ENCODE measurements at regions not wholly inside any gene's neighbourhood (a gene's known extent, or its start where the extent isn't known, plus 50 kb on each side); places are given as distances from the start of the nearest gene placed in this dataset.
"Not testable (repeated sequence)": the region's sequence is repeated elsewhere in the genome, so short reads cannot be mapped to it uniquely, and the experiment has no call there.

DNA sequence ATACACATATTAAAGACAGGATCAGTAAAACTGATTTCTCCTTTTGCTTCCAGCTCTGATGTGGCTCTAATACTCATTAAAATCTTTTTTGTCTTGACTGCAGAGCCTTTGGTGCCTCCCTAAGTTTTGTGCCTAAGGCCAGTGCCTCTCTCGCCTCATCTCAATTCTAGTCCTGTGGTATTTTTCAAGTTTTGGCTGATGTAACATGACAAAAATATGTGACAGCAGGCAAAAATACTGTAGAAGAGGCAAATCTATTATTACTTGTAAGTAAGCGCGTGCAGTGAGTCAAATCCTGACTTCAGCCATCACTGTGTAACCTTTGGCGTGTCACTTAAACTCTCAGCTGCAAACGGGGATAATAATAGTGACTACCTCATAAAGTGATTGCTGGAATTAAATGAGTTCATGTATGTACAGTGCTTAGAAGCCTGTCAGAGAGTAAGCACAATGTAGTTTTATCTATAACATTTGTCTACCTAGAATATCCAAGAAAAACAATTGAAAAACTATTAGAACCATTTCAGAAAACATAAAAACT, 74.0 kb downstream of the MAB21L3 start:
- no peaks in the 10 kb centered on the region for H3K4me1 Mint-ChIP-seq
- DNase-seq: no peak
- no peaks in the 10 kb centered on the region for H3K9me3 Mint-ChIP-seq
- H3K27me3 Mint-ChIP-seq (ENCODE audit: low read depth in 3 of 3): peaks cover 0 to 6% (median 4%) of the 10 kb centered on the region in 3 donors
- no peak overlapping the region for H3K4me3 Mint-ChIP-seq
- no peaks in the 10 kb centered on the region for H3K36me3 Mint-ChIP-seq
- no peak overlapping the region for H3K27ac Mint-ChIP-seq

DNA sequence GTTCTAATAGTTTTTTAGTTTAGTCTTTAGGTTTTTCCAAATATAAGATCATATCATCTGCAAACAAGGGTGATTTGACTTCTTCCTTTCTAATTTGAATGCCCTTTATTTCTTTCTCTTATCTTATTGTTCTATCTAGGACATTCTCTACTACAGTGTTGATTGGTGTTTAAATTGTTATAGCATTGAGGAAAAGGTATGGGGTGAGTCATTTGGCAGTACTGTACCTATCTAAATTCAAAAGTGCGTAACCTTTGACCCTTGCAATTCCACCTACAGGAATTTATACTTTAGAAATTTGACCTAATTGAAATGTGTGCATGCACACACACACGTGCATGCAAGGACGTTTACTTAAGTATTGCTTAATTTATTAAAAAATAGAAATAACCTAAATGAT, 78.3 kb downstream of the MAB21L3 start:
- Mint-ChIP-seq H3K27me3 (ENCODE audit: low read depth in 3 of 3) (peaks cover 0 to 14% (median 2%) of the 10 kb centered on the region in 3 donors), H3K4me3 (no peak overlapping the region), H3K27ac (no peak overlapping the region), H3K9me3 (peaks cover 0 to 3% (median 0%) of the 10 kb centered on the region in 6 donors), H3K4me1 (no peaks in the 10 kb centered on the region), H3K36me3 (no peaks in the 10 kb centered on the region)
- no peak for DNase-seq

DNA sequence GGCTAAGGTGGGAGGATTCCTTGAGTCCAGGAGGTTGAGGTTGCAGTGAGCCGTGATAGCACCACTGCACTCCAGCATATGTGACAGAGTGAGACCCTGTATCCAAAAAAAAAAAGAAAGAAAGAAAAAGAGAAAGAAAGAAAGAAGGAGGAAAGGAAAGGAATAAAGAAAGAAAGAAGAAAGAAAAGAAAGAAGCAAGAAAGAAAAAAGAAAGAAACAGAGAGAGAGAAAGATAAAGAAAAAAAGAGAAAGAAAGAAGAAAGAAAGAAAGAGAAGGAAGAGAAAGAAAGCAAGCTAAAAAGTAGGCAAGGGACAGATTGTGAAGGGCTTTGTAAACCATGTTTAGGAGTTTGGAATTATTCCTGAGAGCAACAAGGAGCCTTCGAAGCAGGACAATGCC, 80.1 kb downstream of the MAB21L3 start:
- Mint-ChIP-seq H3K4me1 (no peaks in the 10 kb centered on the region), H3K9me3 (peaks cover 0 to 3% (median 0%) of the 10 kb centered on the region in 6 donors), H3K4me3 (no peak overlapping the region), H3K27me3 (ENCODE audit: low read depth in 3 of 3) (peaks cover 0 to 14% (median 4%) of the 10 kb centered on the region in 3 donors), H3K27ac (no peak overlapping the region), H3K36me3 (no peaks in the 10 kb centered on the region)
- no peak for DNase-seq

DNA sequence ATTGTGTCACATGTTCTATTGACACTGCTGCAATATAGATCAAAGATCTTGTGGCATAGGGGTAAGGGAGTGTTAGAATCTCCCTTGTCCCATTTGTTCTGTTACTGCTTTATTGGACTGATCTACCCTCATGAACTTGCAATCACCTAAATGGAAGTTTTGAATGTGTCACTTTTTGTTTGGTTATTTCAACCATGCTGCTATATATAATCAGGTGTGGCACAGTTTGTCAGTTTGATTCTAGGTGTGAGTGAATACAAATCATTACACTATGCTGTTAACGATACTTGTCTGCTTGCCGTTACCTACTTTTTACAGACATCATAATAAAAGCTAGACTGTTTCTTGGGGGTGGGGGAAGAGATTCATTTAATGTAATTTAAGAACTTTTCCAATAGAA, 82.6 kb downstream of the MAB21L3 start:
- DNase-seq: no peak
- peaks cover 0 to 13% (median 4%) of the 10 kb centered on the region in 3 donors for H3K27me3 Mint-ChIP-seq (ENCODE audit: low read depth in 3 of 3)
- no peaks in the 10 kb centered on the region for H3K4me1 Mint-ChIP-seq
- H3K27ac Mint-ChIP-seq: no peak overlapping the region
- H3K36me3 Mint-ChIP-seq: no peaks in the 10 kb centered on the region
- H3K4me3 Mint-ChIP-seq: no peak overlapping the region
- peaks cover 0 to 3% (median 0%) of the 10 kb centered on the region in 6 donors for H3K9me3 Mint-ChIP-seq

DNA sequence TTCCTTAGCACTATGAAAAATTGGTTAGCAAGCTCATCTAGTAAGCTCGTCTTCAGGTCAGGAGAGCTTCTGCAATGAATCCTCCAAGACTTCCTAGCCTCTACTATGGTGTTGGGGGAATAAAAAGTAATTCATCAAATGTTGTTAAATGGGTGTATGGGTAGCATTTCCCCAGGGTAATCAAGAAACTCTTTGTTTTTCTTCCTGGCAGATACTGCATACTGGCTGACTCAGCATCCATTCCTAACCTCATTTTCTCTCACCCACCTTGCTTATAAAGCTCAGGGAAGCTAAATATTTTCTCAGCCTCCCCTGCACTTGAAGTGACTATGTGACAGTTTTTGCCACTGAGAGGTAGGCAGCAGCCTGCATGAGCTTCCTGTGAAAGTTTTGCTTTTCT, 83.4 kb downstream of the MAB21L3 start:
- no peak overlapping the region for H3K27ac Mint-ChIP-seq
- H3K4me3 Mint-ChIP-seq: no peak overlapping the region

DNA sequence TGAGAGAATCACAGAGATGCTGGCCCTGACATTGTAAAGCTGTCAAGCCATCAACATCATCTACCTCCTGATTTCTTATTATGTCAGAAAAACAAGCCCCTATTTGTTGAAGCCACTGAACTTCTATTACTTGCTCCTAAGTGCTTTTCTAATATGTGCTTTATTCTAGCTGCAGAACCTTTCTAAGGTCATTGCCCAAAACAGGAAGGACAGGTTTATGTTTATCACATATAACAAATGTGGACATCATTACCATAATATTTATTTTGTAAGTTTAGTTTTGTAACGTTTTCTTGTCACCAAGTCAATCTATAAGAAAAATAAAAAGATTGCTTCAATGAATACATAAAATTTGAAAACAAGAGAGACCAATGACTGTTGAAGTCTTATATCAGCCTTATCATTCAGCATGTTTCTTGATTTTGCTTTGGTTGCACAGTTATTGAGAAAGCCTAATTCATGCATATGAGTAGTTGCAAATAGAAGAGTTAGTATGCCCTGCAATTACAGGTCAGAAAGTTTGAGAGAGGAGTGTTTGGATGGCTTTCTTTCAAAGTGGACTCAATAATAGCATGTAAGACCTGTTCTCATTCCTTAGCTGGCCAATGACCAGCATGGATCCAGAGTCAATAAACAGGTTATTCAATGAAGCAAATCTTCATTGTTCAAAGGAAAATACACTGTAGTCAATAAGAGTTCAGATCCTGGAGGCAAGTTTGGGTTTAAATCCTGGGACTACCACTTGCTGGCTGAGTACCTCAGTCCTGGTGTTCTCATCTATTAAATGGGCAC, 84.1 kb downstream of the MAB21L3 start:
- no peak overlapping the region for H3K4me3 Mint-ChIP-seq
- no peaks in the 10 kb centered on the region for H3K36me3 Mint-ChIP-seq
- H3K4me1 Mint-ChIP-seq: no peaks in the 10 kb centered on the region
- H3K9me3 Mint-ChIP-seq: peaks cover 0 to 3% (median 0%) of the 10 kb centered on the region in 6 donors
- no peak for DNase-seq
- no peak overlapping the region for H3K27ac Mint-ChIP-seq
- H3K27me3 Mint-ChIP-seq (ENCODE audit: low read depth in 3 of 3): peaks cover 0 to 14% (median 13%) of the 10 kb centered on the region in 3 donors

More for the DNA sequence above, 83.4 kb downstream of the MAB21L3 start:
- Mint-ChIP-seq H3K9me3 (peaks cover 0 to 3% (median 0%) of the 10 kb centered on the region in 6 donors), H3K36me3 (no peaks in the 10 kb centered on the region), H3K4me1 (no peaks in the 10 kb centered on the region), H3K27me3 (ENCODE audit: low read depth in 3 of 3) (peaks cover 0 to 13% (median 10%) of the 10 kb centered on the region in 3 donors)
- no peak for DNase-seq

DNA sequence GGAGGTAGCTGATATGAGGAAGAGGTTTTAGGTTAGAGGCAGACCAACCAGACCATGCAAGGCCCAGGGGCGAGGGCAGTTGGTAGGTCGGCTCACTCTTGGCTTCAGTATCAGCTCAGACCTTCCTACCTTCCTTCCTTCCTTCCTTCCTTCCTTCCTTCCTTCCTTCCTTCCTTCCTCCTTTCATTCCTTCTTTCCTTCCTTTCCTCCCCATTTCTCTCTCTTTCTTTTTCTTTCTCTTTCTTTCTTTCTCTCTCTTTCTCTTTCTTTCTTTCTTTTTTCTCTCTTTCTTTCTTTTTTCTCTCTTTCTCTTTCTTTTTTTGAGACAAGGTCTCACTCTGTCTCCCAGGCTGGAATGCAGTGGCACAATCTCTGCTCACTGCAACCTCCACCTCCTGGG, 89.1 kb downstream of the MAB21L3 start:
- not testable (repeated sequence) for H3K27ac Mint-ChIP-seq, H3K9me3 Mint-ChIP-seq, H3K4me3 Mint-ChIP-seq, H3K36me3 Mint-ChIP-seq, DNase-seq, H3K4me1 Mint-ChIP-seq
- peaks cover 0 to 17% (median 8%) of the 10 kb centered on the region in 3 donors for H3K27me3 Mint-ChIP-seq (ENCODE audit: low read depth in 3 of 3)

DNA sequence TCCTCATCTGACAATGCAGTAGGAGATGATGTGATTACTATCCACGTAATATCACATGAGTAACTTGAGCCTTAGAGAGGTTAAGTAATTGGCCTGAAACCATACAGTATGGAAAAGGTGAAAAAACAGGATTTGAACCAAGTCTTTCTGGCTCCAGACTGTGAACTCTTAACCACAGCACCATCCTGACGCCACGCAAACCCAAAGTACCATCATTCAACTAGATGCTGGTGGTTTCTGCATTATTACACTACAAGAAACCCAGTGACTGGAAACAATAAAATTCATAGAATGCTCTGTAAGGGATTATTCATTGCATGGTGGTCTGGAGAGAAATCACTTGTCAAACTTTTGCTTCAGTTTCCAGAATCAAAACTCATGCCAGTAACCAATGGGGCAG, 90.7 kb downstream of the MAB21L3 start:
- Mint-ChIP-seq H3K9me3 (peaks cover 0 to 2% (median 0%) of the 10 kb centered on the region in 6 donors), H3K4me3 (no peak overlapping the region), H3K27me3 (ENCODE audit: low read depth in 3 of 3) (peaks cover 0 to 17% (median 8%) of the 10 kb centered on the region in 3 donors), H3K27ac (no peak overlapping the region), H3K36me3 (no peaks in the 10 kb centered on the region), H3K4me1 (no peaks in the 10 kb centered on the region)
- no peak for DNase-seq

DNA sequence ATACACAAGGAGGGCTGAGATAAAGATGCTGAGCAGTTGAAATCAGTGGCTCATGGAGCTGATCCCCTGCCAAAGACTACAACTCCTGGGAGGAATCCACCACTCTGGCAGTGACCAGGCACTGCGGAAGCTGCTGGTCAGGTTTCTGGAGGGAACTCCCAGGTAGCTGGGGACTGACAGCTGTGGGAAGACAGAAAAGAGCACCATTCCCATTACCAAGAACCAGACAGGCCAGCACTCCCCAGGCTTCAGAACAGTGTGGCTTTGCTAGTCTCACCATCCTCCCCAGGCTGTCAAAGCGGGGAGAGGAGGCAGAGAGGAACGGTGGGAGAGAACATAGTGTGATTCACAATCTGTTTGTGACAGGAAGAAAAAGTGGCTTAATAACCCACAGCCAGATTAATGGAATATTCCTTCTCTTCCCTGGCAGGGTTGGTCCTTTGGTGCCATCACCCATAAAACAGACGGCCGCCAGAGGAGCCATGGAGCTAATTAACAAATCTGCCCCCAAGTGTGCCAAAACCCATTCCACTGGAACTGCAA, 92.1 kb downstream of the MAB21L3 start:
- H3K27me3 Mint-ChIP-seq (ENCODE audit: low read depth in 3 of 3): peaks cover 0 to 17% (median 6%) of the 10 kb centered on the region in 3 donors
- no peak overlapping the region for H3K27ac Mint-ChIP-seq
- no peaks in the 10 kb centered on the region for H3K4me1 Mint-ChIP-seq
- peaks cover 0 to 2% (median 0%) of the 10 kb centered on the region in 6 donors for H3K9me3 Mint-ChIP-seq
- H3K4me3 Mint-ChIP-seq: no peak overlapping the region
- no peak for DNase-seq
- no peaks in the 10 kb centered on the region for H3K36me3 Mint-ChIP-seq

DNA sequence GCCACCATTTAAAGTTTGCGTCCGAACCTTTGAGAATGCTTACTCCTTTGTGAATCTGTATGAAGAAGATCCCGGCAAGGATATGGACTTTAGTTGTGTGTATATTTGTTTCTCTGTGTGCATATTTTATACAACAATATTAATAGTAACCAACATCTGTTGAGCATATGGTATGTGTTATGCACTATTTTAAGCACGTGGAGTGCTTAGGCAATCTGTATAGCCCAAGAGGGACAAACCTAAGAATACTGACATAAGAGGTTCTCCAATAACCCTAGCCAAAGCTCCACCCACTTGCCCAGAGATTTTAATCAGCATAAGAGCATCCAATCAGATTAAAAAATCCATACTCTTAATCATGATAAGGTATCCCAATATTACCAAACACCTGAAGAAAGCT, 92.7 kb downstream of the MAB21L3 start:
- no peaks in the 10 kb centered on the region for H3K36me3 Mint-ChIP-seq
- no peaks in the 10 kb centered on the region for H3K4me1 Mint-ChIP-seq
- H3K4me3 Mint-ChIP-seq: no peak overlapping the region
- no peak for DNase-seq
- peaks cover 0 to 2% (median 0%) of the 10 kb centered on the region in 6 donors for H3K9me3 Mint-ChIP-seq
- H3K27ac Mint-ChIP-seq: no peak overlapping the region
- H3K27me3 Mint-ChIP-seq (ENCODE audit: low read depth in 3 of 3): peaks cover 0 to 17% (median 6%) of the 10 kb centered on the region in 3 donors

DNA sequence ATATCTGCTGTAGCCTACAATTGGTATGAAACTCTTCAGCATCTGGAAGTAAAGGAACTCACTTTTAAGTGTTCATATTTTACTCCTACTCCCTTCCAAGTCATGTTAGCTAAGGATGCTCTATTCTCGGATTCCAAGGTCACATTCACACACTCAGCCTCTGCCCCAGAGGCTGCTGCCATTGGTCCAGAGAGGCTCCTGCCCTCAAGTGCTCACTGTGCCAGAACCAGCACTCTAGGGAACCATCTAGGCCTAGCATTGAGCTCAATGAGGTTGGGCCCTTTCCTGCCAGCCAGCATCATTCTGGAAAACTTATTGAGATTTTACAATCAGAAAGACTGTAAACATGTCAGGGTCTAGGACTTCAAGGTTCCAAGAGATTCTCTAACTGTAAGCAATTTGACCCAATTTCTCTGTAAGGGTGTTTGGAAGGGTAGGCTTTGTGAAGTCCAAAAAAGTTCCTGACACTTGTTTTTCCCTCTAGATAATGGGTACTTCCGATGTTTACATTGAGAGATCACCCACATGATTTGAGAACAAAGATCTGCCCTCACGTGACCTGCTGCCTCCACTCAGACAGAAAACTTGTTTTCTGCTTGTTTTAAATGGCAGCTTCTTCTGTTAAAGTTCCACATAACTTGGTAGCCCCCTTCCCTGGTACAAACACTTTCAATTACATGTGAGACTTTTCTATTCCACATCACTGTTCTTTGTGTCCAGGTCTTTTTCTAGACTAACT, 94.9 kb downstream of the MAB21L3 start:
- H3K27ac Mint-ChIP-seq: no peak overlapping the region
- H3K9me3 Mint-ChIP-seq: peaks cover 0 to 2% (median 0%) of the 10 kb centered on the region in 6 donors
- no peaks in the 10 kb centered on the region for H3K4me1 Mint-ChIP-seq
- H3K36me3 Mint-ChIP-seq: no peaks in the 10 kb centered on the region
- no peak overlapping the region for H3K4me3 Mint-ChIP-seq
- DNase-seq: no peak
- H3K27me3 Mint-ChIP-seq (ENCODE audit: low read depth in 3 of 3): peaks cover 0 to 4% (median 4%) of the 10 kb centered on the region in 3 donors

DNA sequence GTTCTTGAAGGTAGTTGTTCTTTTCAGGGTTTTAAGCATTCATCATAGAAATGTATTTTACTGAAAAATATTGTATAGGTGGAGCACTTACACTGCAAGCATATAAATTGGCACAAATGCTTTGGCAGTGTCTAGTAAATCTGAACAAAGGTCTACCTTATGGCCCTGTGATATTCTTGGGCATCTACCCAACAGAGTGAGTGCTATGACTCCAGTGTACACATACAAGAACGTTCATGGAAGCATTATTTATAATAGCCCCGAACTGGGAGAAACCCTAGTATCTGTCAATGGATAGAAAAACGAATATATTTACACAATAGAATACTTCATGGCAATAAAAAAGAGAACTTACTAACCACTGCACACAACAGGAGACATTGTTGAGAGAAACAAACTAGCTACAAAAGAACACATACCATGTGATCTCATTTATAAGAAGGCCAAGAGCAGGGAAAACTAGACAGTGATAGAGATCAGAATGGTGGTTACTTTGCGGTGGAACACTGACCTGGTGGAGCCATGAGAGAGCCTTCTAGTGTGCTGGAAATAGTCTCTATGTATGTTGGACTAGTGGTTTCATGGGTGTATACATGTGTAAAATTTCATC, 96.0 kb downstream of the MAB21L3 start:
- no peaks in the 10 kb centered on the region for H3K36me3 Mint-ChIP-seq
- H3K4me3 Mint-ChIP-seq: no peak overlapping the region
- no peak for DNase-seq
- H3K27me3 Mint-ChIP-seq (ENCODE audit: low read depth in 3 of 3): peaks cover 0 to 4% (median 2%) of the 10 kb centered on the region in 3 donors
- H3K27ac Mint-ChIP-seq: no peak overlapping the region
- peaks cover 0 to 3% (median 0%) of the 10 kb centered on the region in 6 donors for H3K9me3 Mint-ChIP-seq
- H3K4me1 Mint-ChIP-seq: no peaks in the 10 kb centered on the region

DNA sequence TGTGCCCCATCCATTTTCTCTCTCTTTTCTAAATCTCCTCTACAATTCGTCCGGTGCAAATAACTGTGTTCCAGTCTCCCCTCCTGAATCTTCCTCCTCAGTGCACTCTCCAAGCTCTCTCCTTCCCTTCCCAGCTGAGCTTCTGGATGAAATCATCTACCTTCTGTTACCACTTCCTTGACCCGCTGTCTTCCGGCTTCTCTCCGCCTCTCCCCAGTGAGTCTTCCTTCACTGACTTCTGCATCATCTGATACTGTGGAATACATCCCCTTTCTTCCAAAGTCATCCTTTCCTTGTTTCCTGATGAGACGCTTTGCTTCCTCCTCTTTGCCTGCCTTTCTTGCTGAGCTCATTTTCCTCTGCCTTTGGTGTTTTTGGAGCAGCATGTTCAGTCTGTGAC, 96.9 kb downstream of the MAB21L3 start:
- no peak for DNase-seq
- Mint-ChIP-seq H3K36me3 (no peaks in the 10 kb centered on the region), H3K4me3 (no peak overlapping the region), H3K27me3 (ENCODE audit: low read depth in 3 of 3) (peaks cover 0 to 3% (median 2%) of the 10 kb centered on the region in 3 donors), H3K9me3 (peaks cover 0 to 3% (median 0%) of the 10 kb centered on the region in 6 donors), H3K4me1 (no peaks in the 10 kb centered on the region), H3K27ac (no peak overlapping the region)
